HepG2 (cell line): ENCODE measurements at regions not wholly inside any gene's neighbourhood (a gene's known extent, or its start where the extent isn't known, plus 50 kb on each side); places are given as distances from the start of the nearest gene placed in this dataset.

Experiments
- ATAC-seq: fragments of 200-7000 bp; cut with Tn5 transposase; 3 replicates; pipeline ENCODE4 v1.9.1; 2020; ENCODE audit warnings: mild to moderate bottlenecking, moderate library complexity
- BruUV-seq: library from RNA; stranded (reverse); fragments of 400-500 nt; replicated peaks from 2 replicates; lab custom pipeline; 2021; lab: Mats Ljungman, UMichigan
- CTCF ChIA-PET: fragments of 300-600 bp; formaldehyde crosslinking; extraction: SDS; loops from one replicate; lab custom pipeline; 2021; ENCODE audit warnings: low total read pairs, inconsistent platforms, low intra/inter-chr PET ratio; lab: Yijun Ruan, JAX
- POLR2A ChIA-PET: fragments of 350-600 bp; sonication (Branson Sonifier 250); formaldehyde crosslinking; loops from one replicate; lab custom pipeline; 2020; ENCODE audit warnings: antibody characterized with exemption, inconsistent platforms; lab: Yijun Ruan, JAX
- DNase-seq: peaks from one replicate; pipeline ENCODE4 v3.0.0-alpha.2; 2015; ENCODE audit warnings: low spot score
- FAIRE-seq: peaks from 3 replicates; lab custom pipeline; 2011; peaks lifted over from hg19 to GRCh38; lab: Jason Lieb, UNC
- H2AFZ ChIP-seq: one replicate; pipeline ENCODE4 v1.6.1; 2011; ENCODE audit warnings: low read length, inconsistent platforms
- H3K27ac ChIP-seq: fragments of 300-600 bp; 3 replicates; pipeline ENCODE4 v1.8.0; 2011; ENCODE audit warnings: mixed run types, mild to moderate bottlenecking, mixed read lengths, low read length, inconsistent platforms; ENCODE audit not compliant: insufficient read depth; ENCODE audit errors: extremely low read length
- H3K27me3 ChIP-seq, 2 experiments: fragments of 200-600 bp in 1 of 2; 2 replicates in 1 of 2; 3 replicates in 1 of 2; pipeline versions ENCODE4 v1.6.0 to v1.8.0; 2011; ENCODE audit warnings: low read length in 2 of 2, mild to moderate bottlenecking in 2 of 2, moderate library complexity in 2 of 2, inconsistent platforms in 1 of 2; ENCODE audit not compliant: insufficient read depth in 2 of 2, control insufficient read depth in 1 of 2
- H3K36me3 ChIP-seq, 2 experiments: fragments of 200-600 bp in 1 of 2; replicated peaks in 1 of 2; 2 replicates in 1 of 2; 3 replicates in 1 of 2; pipeline versions ENCODE4 v1.5.1 to v1.8.0; 2011; ENCODE audit warnings: low read length in 2 of 2, inconsistent platforms in 1 of 2; ENCODE audit not compliant: insufficient read depth in 2 of 2, control insufficient read depth in 1 of 2
- H3K4me1 ChIP-seq: 2 replicates; pipeline ENCODE4 v1.5.1; 2012; ENCODE audit warnings: low read length, inconsistent platforms; ENCODE audit not compliant: insufficient read depth
- H3K4me2 ChIP-seq: 2 replicates; pipeline ENCODE4 v1.6.0; 2011; ENCODE audit warnings: low read depth, low read length, inconsistent platforms
- H3K4me3 ChIP-seq, 3 experiments: fragments of 200-600 bp in 1 of 3; sonication (generic), shearing (Covaris generic) in 1 of 3; replicated peaks in 1 of 3; 2 replicates each; pipeline ENCODE4 v1.5.1; 2011 to 2016; ENCODE audit warnings: low read length in 3 of 3, inconsistent platforms in 2 of 3, low read depth in 2 of 3, mild to moderate bottlenecking in 2 of 3, control low read depth in 1 of 3, mixed read lengths in 1 of 3; ENCODE audit not compliant: insufficient read depth in 1 of 3
- H3K79me2 ChIP-seq: one replicate; pipeline ENCODE4 v1.6.1; 2011; ENCODE audit warnings: low read length, inconsistent platforms; ENCODE audit not compliant: insufficient read depth
- H3K9ac ChIP-seq: 2 replicates; pipeline ENCODE4 v1.6.0; 2011; ENCODE audit warnings: mild to moderate bottlenecking, low read depth, low read length, inconsistent platforms; ENCODE audit not compliant: insufficient read depth
- H3K9me3 ChIP-seq: 2 replicates; pipeline ENCODE4 v1.5.1; 2012; ENCODE audit warnings: mild to moderate bottlenecking, low read length
- H4K20me1 ChIP-seq: 2 replicates; pipeline ENCODE4 v1.6.0; 2011; ENCODE audit warnings: inconsistent platforms, mild to moderate bottlenecking, low read length, moderate library complexity; ENCODE audit not compliant: insufficient read depth
- PCBP1 ChIP-seq: fragments of 200-400 bp; formaldehyde crosslinking; IDR thresholded peaks from 2 replicates; pipeline ENCODE4 v1.6.1; 2017; ENCODE audit warnings: mild to moderate bottlenecking, low read depth, low read length, borderline replicate concordance
- SP4 ChIP-seq: sonication (generic); formaldehyde crosslinking; IDR thresholded peaks from 2 replicates; pipeline ENCODE4 v1.8.1; 2023; ENCODE audit warnings: mild to moderate bottlenecking, missing genetic modification reagents
- STAT6 ChIP-seq: sonication (generic); formaldehyde crosslinking; IDR thresholded peaks from 2 replicates; pipeline ENCODE4 v1.4.0; 2020; ENCODE audit warnings: missing genetic modification reagents, mild to moderate bottlenecking, borderline replicate concordance
- ZNF782 ChIP-seq: sonication (generic); formaldehyde crosslinking; IDR thresholded peaks from 2 replicates; pipeline ENCODE4 v1.4.0; 2020; ENCODE audit warnings: missing genetic modification reagents, mild to moderate bottlenecking, borderline replicate concordance
- ZNF784 ChIP-seq: sonication (generic); formaldehyde crosslinking; IDR thresholded peaks from 2 replicates; pipeline ENCODE4 v1.5.1; 2020; ENCODE audit warnings: missing genetic modification reagents, mild to moderate bottlenecking, borderline replicate concordance
- WGBS: methylation state at CpG from one replicate; pipeline ENCODE4 v1.1.6; 2017; ENCODE audit warnings: low lambda C conversion rate; 5-methylcytosine and 5-hydroxymethylcytosine counted together
- in situ Hi-C: cut with HindIII; loops from 2 replicates; pipeline ENCODE4 v1.10.0; 2017; ENCODE audit warnings: low pct_unique_long_range_greater_than_20kb; ENCODE audit not compliant: extremely low pct_ligation_motif_present
- intact Hi-C: fragments of 100-400 bp; cut with micrococcal nuclease; formaldehyde crosslinking; loops from one replicate; pipeline ENCODE4 v1.10.0; 2022; ENCODE audit not compliant: unreplicated experiment

DNA sequence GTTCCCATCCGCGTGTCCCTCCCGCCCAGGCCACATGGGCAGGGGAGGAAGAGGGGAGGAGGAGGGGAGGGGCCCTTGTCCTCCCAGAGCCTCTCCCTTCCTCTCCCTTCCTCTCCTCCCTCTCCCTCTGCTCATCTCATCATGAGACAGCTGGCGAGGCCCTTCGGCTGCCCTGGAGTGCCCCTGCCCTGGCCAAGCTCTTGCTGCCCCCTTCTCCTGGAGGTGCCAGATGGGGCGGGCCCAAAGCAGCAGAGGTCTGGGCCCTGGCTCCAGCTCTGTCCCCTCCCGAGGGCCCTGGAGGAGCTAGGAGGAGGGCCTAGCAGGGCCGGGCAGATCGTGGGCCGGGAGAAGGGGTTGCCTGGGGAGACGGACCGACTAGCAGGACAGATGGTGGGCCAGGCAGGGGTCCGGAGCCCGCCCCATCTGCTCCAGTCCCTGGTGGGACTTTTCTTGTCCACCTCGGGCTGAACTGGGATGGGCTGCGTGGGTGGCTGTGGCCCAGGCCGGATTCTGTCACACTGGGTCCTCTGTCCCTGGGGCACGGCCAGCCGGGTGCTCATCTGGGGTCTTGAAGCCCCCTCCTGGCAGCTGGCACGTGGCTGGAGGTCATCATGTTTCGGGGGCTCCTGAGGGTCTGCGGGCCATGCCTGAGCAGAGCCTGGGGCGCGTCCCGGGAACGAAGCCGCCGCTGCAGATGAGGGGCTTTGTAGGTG, 183.4 kb downstream of the GOLGA6L6 start:
- H4K20me1 ChIP-seq = no peaks in the 10 kb centered on the region
- no peak overlapping the region for H2AFZ ChIP-seq
- TF ChIP-seq ZNF784 = no peak
- TF ChIP-seq ZNF782 (CRISPR knock-in tag) = no peak
- TF ChIP-seq SP4 = no peak
- TF ChIP-seq PCBP1 = no peak
- no peak for TF ChIP-seq STAT6 (CRISPR knock-in tag)
- in situ Hi-C loops (no loop called here), intact Hi-C loops (no loop called here)
- DNase-seq (no peak), ATAC-seq (peak; percentile 7; the same call in 2 of the 3 replicates), FAIRE-seq (no peak)
- WGBS = 46% methylated on average over 22 of the region's 28 CpGs
- POLR2A ChIA-PET = no interaction called here
- no peaks in the 10 kb centered on the region for H3K4me1 ChIP-seq
- no peak overlapping the region for H3K4me2 ChIP-seq
- BruUV-seq = no TSS peak
- no peaks in the 10 kb centered on the region for H3K27me3 ChIP-seq
- H3K9me3 ChIP-seq = no peaks in the 10 kb centered on the region
- H3K9ac ChIP-seq = no peak overlapping the region
- CTCF ChIA-PET = no interaction called here
- no peak overlapping the region for H3K4me3 ChIP-seq
- no peak overlapping the region for H3K27ac ChIP-seq
- no peaks in the 10 kb centered on the region for H3K36me3 ChIP-seq
- no peaks in the 10 kb centered on the region for H3K79me2 ChIP-seq
